GM18519 (cell line): ENCODE measurements at regions not wholly inside any gene's neighbourhood (a gene's known extent, or its start where the extent isn't known, plus 50 kb on each side); places are given as distances from the start of the nearest gene placed in this dataset.
"Not testable (repeated sequence)": the region's sequence is repeated elsewhere in the genome, so short reads cannot be mapped to it uniquely, and the experiment has no call there.

Experiments used
- ATAC-seq: cut with Tn5 transposase; IDR thresholded peaks from one replicate; pipeline ENCODE4 v1.9.1; 2021; ENCODE audit warnings: mild to moderate bottlenecking, moderate library complexity; ENCODE audit not compliant: unreplicated experiment, low FRiP score

DNA sequence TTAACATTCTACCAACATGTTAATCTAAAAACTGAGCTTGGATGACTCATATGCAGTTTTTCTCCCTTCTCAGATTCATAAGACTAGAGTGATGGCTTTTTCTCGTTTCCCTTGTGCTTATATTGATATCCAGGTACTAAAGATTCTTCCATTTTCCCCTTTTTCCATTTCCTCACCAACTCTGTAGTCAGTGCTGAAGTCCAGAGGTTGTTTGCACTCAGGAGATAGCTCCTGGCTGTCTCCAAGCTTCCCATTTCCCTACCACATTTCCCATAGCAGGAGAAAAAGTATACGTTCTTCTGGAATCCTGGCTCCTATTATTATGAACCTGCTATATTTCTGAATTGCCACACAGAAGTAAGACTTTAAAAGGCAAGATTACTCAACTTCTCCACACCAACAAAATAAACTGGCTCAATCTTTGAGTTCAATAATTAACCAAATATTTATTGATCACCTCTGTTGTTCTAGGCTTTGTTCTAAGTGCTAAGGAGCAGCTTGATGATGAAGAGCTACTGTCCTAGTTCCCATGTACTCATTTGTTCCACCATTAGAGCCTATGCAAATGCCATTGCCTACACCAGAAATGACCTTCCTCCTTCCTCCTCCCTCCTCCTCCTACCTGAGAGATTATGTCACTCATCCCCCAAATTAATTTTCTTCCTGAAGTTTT, 454.4 kb upstream of the RPS6KA3 start:
- no peak for ATAC-seq

GRCh38 chrX:20718592-20719380, 452.1 kb upstream of the RPS6KA3 start:
- no peak for ATAC-seq

GRCh38 chrX:20715176-20715575, 448.5 kb upstream of the RPS6KA3 start:
- no peak for ATAC-seq

- no peak for ATAC-seq
These were observed 446.1 kb upstream of the RPS6KA3 start for GRCh38 chrX:20712811-20713210.

- no peak for ATAC-seq
These were observed 444.7 kb upstream of the RPS6KA3 start for GRCh38 chrX:20711366-20711765.

GRCh38 chrX:20693078-20693477, 426.4 kb upstream of the RPS6KA3 start:
- no peak for ATAC-seq

DNA sequence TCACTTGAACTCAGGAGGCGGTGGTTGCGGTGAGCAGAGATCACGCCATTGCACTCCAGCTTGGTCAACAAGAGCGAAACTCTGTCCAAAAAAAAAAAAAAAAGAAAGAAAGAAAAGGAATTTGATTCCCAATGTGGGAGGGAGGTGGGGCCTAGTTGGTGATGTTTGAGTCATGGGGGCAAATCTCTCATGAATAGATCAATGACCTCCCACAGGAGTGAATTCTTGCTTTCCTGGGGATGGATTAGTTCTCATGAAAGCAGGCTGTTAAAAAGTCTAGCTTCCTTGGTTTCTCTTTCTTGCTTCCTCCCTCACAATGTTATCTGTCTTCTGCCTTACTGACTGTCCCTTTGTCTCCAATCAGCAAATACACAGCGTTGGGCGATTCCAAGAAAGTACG, 419.5 kb upstream of the RPS6KA3 start:
- ATAC-seq: no peak

DNA sequence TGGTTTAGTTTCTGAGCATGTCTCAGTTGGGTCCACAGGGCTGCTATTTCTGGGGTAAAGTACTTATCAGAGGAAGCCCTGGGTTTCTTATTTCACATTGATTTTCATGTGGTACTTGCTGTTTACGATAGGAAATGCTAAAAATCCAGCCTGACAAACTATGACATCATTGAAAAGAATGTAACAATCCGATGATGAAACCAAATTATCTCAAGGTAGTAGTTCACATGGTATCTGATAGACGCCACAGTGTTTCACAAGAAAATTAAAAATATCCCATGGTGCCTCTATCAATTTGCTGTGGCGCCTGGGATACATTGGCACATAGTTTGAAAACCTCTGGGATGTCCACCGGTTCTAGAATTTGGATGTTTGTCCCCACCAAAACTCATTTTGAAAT, 418.9 kb upstream of the RPS6KA3 start:
- ATAC-seq: no peak

GRCh38 chrX:20681683-20682082, 415.0 kb upstream of the RPS6KA3 start:
- ATAC-seq: no peak

- ATAC-seq: no peak
These were observed 414.3 kb upstream of the RPS6KA3 start for GRCh38 chrX:20680998-20681397.

DNA sequence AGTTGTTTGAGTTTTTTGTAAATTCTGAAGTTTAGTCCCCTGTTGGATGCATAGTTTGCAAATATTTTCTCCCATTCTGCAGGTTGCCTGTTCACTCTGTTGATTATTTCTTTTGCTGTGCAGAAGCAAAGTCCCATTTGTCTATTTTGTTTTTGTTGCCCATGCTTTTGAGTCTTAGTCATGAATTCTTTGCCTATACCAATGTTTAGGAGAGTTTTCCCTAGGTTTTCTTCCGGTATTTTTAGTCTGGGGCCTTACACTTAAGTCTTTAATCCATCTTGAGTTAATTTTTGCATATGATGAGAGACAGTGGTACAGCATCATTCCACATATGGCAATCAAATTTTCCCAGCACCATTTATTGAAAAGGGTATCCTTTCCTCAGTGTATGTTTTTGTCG, 405.8 kb upstream of the RPS6KA3 start:
- ATAC-seq: no peak

GRCh38 chrX:20671746-20672145, 405.0 kb upstream of the RPS6KA3 start:
- ATAC-seq: not testable (repeated sequence)

DNA sequence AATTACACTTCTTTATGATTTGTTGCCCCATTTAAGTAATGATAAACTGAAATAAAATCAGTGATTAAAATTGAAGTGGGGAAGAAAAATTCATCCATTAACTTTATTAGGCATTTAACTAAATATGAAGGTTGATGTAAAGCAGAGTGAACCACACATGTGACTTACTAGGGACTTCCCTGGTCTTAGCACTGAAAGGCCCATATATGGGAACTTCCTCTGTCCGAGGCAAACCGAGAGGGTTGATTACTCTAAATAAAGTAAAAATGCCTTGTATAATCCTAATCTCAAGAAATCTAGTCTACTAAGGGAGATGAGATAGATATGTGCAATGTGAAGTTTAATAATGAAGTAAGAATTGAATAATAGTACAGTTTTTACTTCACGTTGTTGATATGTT, 403.9 kb upstream of the RPS6KA3 start:
- no peak for ATAC-seq

GRCh38 chrX:20668550-20668949, 401.8 kb upstream of the RPS6KA3 start:
- ATAC-seq: no peak

- no peak for ATAC-seq
These were observed 399.6 kb upstream of the RPS6KA3 start for GRCh38 chrX:20666331-20666730.

GRCh38 chrX:20665481-20665880, 398.8 kb upstream of the RPS6KA3 start:
- no peak for ATAC-seq

- ATAC-seq: no peak
These were observed 398.1 kb upstream of the RPS6KA3 start for GRCh38 chrX:20664774-20665173.

- ATAC-seq: no peak
These were observed 397.4 kb upstream of the RPS6KA3 start for GRCh38 chrX:20664131-20664530.

GRCh38 chrX:20663336-20663735, 396.6 kb upstream of the RPS6KA3 start:
- no peak for ATAC-seq

- ATAC-seq: no peak
These were observed 390.0 kb upstream of the RPS6KA3 start for GRCh38 chrX:20656721-20657120.

GRCh38 chrX:20654596-20655106, 387.9 kb upstream of the RPS6KA3 start:
- ATAC-seq: no peak

GRCh38 chrX:20653070-20653469, 386.4 kb upstream of the RPS6KA3 start:
- no peak for ATAC-seq
